IMR-90 (cell line): ENCODE measurements at regions not wholly inside any gene's neighbourhood (a gene's known extent, or its start where the extent isn't known, plus 50 kb on each side); places are given as distances from the start of the nearest gene placed in this dataset.

ENCODE experiments used
- ATAC-seq: fragments of 200-7000 bp; cut with Tn5 transposase; 2 replicates; pipeline ENCODE4 v1.9.1; 2020; ENCODE audit warnings: low read depth, mild to moderate bottlenecking, moderate library complexity
- BruUV-seq: library from RNA; stranded (reverse); fragments of 400-500 nt; replicated peaks from 2 replicates; lab custom pipeline; 2021; lab: Mats Ljungman, UMichigan
- CTCF ChIA-PET: fragments of 300-600 bp; formaldehyde crosslinking; extraction: SDS; loops from one replicate; lab custom pipeline; 2021; ENCODE audit warnings: antibody characterized with exemption; lab: Yijun Ruan, JAX
- POLR2A ChIA-PET: fragments of 300-600 bp; sonication (Branson Sonifier 250); formaldehyde crosslinking; loops from one replicate; lab custom pipeline; 2022; ENCODE audit warnings: antibody characterized with exemption; ENCODE audit not compliant: unreplicated experiment; lab: Charles Lee
- DNase-seq: peaks from one replicate; pipeline ENCODE4 v3.0.0; 2013
- H2AFZ ChIP-seq: replicated peaks from 2 replicates; pipeline ENCODE3; 2013; ENCODE audit warnings: low read length, mild to moderate bottlenecking; ENCODE audit not compliant: poor library complexity
- H2AK5ac ChIP-seq: 2 replicates; pipeline ENCODE4 v1.6.1; 2013; ENCODE audit warnings: low read depth, low read length, inconsistent platforms
- H2AK9ac ChIP-seq: replicated peaks from 2 replicates; pipeline ENCODE3; 2013; ENCODE audit warnings: mild to moderate bottlenecking, low read depth, low read length, moderate library complexity; ENCODE audit not compliant: poor library complexity
- H2BK120ac ChIP-seq: 2 replicates; pipeline ENCODE4 v1.6.1; 2013; ENCODE audit warnings: low read depth, low read length, inconsistent platforms
- H2BK15ac ChIP-seq: 3 replicates; pipeline ENCODE4 v1.6.1; 2013; ENCODE audit warnings: low read depth, low read length, inconsistent platforms
- H2BK20ac ChIP-seq: 2 replicates; pipeline ENCODE4 v1.6.1; 2013; ENCODE audit warnings: low read depth, mild to moderate bottlenecking, inconsistent platforms, low read length, moderate library complexity
- H2BK5ac ChIP-seq: 2 replicates; pipeline ENCODE4 v1.6.1; 2013; ENCODE audit warnings: mild to moderate bottlenecking, low read depth, low read length, inconsistent platforms; ENCODE audit not compliant: poor library complexity, severe bottlenecking
- H3K14ac ChIP-seq: replicated peaks from 2 replicates; pipeline ENCODE4 v1.6.1; 2013; ENCODE audit warnings: low read depth, low read length, inconsistent platforms
- H3K18ac ChIP-seq: 2 replicates; pipeline ENCODE4 v1.6.1; 2013; ENCODE audit warnings: low read depth, low read length, control low read depth
- H3K23ac ChIP-seq: 2 replicates; pipeline ENCODE4 v1.6.1; 2013; ENCODE audit warnings: low read depth, low read length, inconsistent platforms
- H3K27ac ChIP-seq: 2 replicates; pipeline ENCODE4 v1.5.1; 2013; ENCODE audit warnings: mild to moderate bottlenecking, control low read depth, low read length; ENCODE audit not compliant: insufficient read depth
- H3K27me3 ChIP-seq: 2 replicates; pipeline ENCODE4 v1.6.1; 2013; ENCODE audit warnings: low read length; ENCODE audit not compliant: control insufficient read depth, insufficient read depth
- H3K36me3 ChIP-seq: 2 replicates; pipeline ENCODE4 v1.6.1; 2013; ENCODE audit warnings: low read length, mixed read lengths; ENCODE audit not compliant: control insufficient read depth, insufficient read depth
- H3K4ac ChIP-seq: 2 replicates; pipeline ENCODE4 v1.6.1; 2013; ENCODE audit warnings: low read depth, low read length, inconsistent platforms
- H3K4me1 ChIP-seq: 2 replicates; pipeline ENCODE4 v1.6.1; 2013; ENCODE audit warnings: low read length, mixed read lengths; ENCODE audit not compliant: control insufficient read depth, insufficient read depth
- H3K4me2 ChIP-seq: 2 replicates; pipeline ENCODE4 v1.6.1; 2013; ENCODE audit warnings: low read depth, mild to moderate bottlenecking, control low read depth, low read length, moderate library complexity
- H3K4me3 ChIP-seq: 2 replicates; pipeline ENCODE4 v1.5.1; 2013; ENCODE audit warnings: low read depth, mild to moderate bottlenecking, control low read depth, low read length, moderate library complexity; ENCODE audit not compliant: insufficient read depth
- H3K56ac ChIP-seq: 2 replicates; pipeline ENCODE4 v1.6.1; 2013; ENCODE audit warnings: low read length, inconsistent platforms; ENCODE audit not compliant: insufficient read depth; ENCODE audit errors: extremely low read depth
- H3K79me1 ChIP-seq, 2 experiments: 2 replicates each; pipeline ENCODE4 v1.6.1; 2013; ENCODE audit warnings: low read length in 2 of 2, inconsistent platforms in 1 of 2, low read depth in 1 of 2
- H3K9ac ChIP-seq: 2 replicates; pipeline ENCODE4 v1.6.1; 2013; ENCODE audit warnings: low read depth, low read length, control low read depth
- H3K9me1 ChIP-seq: 2 replicates; pipeline ENCODE4 v1.6.1; 2013; ENCODE audit warnings: low read length, inconsistent platforms; ENCODE audit not compliant: insufficient read depth
- H3K9me3 ChIP-seq: 2 replicates; pipeline ENCODE4 v1.6.1; 2013; ENCODE audit warnings: low read length; ENCODE audit not compliant: control insufficient read depth, insufficient read depth
- H4K20me1 ChIP-seq: 2 replicates; pipeline ENCODE4 v1.6.1; 2013; ENCODE audit warnings: low read length, inconsistent platforms; ENCODE audit not compliant: insufficient read depth
- H4K5ac ChIP-seq: 2 replicates; pipeline ENCODE4 v1.6.1; 2013; ENCODE audit warnings: mild to moderate bottlenecking, low read depth, low read length, control low read depth
- H4K8ac ChIP-seq, 2 experiments: 2 replicates each; pipeline ENCODE4 v1.6.1; 2013; ENCODE audit warnings: low read depth in 2 of 2, low read length in 2 of 2, control low read depth in 1 of 2, inconsistent platforms in 1 of 2
- H4K91ac ChIP-seq: 2 replicates; pipeline ENCODE4 v1.6.1; 2013; ENCODE audit warnings: low read depth, low read length, inconsistent platforms; ENCODE audit not compliant: insufficient read depth
- BHLHE40 ChIP-seq: fragments of 150-350 bp; IDR thresholded peaks from 2 replicates; pipeline ENCODE4 v1.6.1; 2016; ENCODE audit warnings: mild to moderate bottlenecking, low read depth, low read length
- CEBPB ChIP-seq: IDR thresholded peaks from 2 replicates; pipeline ENCODE4 v1.6.1; 2012; ENCODE audit warnings: low read depth, low read length, improper control_type of control experiment
- CHD1 ChIP-seq: IDR thresholded peaks from 2 replicates; pipeline ENCODE4 v1.6.1; 2012; ENCODE audit warnings: low read depth, low read length, improper control_type of control experiment
- CTCF ChIP-seq: conservative IDR thresholded peaks from 2 replicates; pipeline ENCODE4 v1.5.1; 2012; ENCODE audit warnings: mild to moderate bottlenecking, low read depth, low read length, improper control_type of control experiment
- ELK1 ChIP-seq: fragments of 150-350 bp; IDR thresholded peaks from 2 replicates; pipeline ENCODE4 v1.6.1; 2016; ENCODE audit warnings: low read depth, mild to moderate bottlenecking, low read length, moderate library complexity, borderline replicate concordance
- MAFK ChIP-seq: IDR thresholded peaks from 2 replicates; pipeline ENCODE4 v1.6.1; 2012; ENCODE audit warnings: low read depth, low read length, improper control_type of control experiment
- MAZ ChIP-seq: IDR thresholded peaks from 2 replicates; pipeline ENCODE4 v1.6.1; 2012; ENCODE audit warnings: low read depth, mild to moderate bottlenecking, low read length, improper control_type of control experiment, moderate library complexity, borderline replicate concordance
- MXI1 ChIP-seq: IDR thresholded peaks from 2 replicates; pipeline ENCODE4 v1.6.1; 2012; ENCODE audit warnings: low read depth, mild to moderate bottlenecking, low read length, moderate library complexity, borderline replicate concordance
- NFE2L2 ChIP-seq: fragments of 150-350 bp; IDR thresholded peaks from 2 replicates; pipeline ENCODE4 v1.6.1; 2016; ENCODE audit warnings: low read depth, mild to moderate bottlenecking, low read length
- POLR2A ChIP-seq: IDR thresholded peaks from 2 replicates; pipeline ENCODE4 v1.6.1; 2012; ENCODE audit warnings: mild to moderate bottlenecking, low read depth, low read length
- RAD21 ChIP-seq: IDR thresholded peaks from 2 replicates; pipeline ENCODE4 v1.6.1; 2012; ENCODE audit warnings: low read length, improper control_type of control experiment
- RCOR1 ChIP-seq: IDR thresholded peaks from 2 replicates; pipeline ENCODE4 v1.6.1; 2012; ENCODE audit warnings: mild to moderate bottlenecking, low read length, improper control_type of control experiment; ENCODE audit not compliant: insufficient replicate concordance
- RFX5 ChIP-seq: IDR thresholded peaks from 2 replicates; pipeline ENCODE4 v1.8.0; 2012; ENCODE audit warnings: low read depth, mild to moderate bottlenecking, low read length, moderate library complexity
- SMC3 ChIP-seq: fragments of 150-350 bp; IDR thresholded peaks from 2 replicates; pipeline ENCODE4 v1.6.1; 2016; ENCODE audit warnings: low read depth, mild to moderate bottlenecking, antibody characterized with exemption, low read length, moderate library complexity
- USF2 ChIP-seq: fragments of 150-350 bp; IDR thresholded peaks from 2 replicates; pipeline ENCODE4 v1.6.1; 2017; ENCODE audit warnings: mild to moderate bottlenecking, antibody characterized with exemption, low read length, low read depth
- WGBS, 2 experiments: methylation state at CpG; one replicate each; pipeline versions ENCODE4 v1.1.5 to v1.1.7; 2013; ENCODE audit warnings: missing lambda C conversion rate in 2 of 2; ENCODE audit not compliant: insufficient read length in 1 of 2; ENCODE audit errors: extremely low coverage in 2 of 2; 5-methylcytosine and 5-hydroxymethylcytosine counted together
- dilution Hi-C: fragments of 300-500 bp; cut with HindIII; formaldehyde crosslinking; loops from one replicate; pipeline ENCODE4 v1.14.3; 2018; ENCODE audit warnings: low sequenced_read_pairs; ENCODE audit not compliant: unreplicated experiment
- in situ Hi-C: fragments of 300-500 bp; cut with MboI; formaldehyde crosslinking; loops from 3 replicates; pipeline ENCODE4 v1.14.3; 2019; ENCODE audit warnings: low sequenced_read_pairs, inconsistent platforms, mixed read lengths
- intact Hi-C: fragments of 100-400 bp; cut with micrococcal nuclease; formaldehyde crosslinking; loops from 2 replicates; pipeline ENCODE4 v1.10.0; 2022

- Histone ChIP-seq H2AK9ac (no peak overlapping the region), H4K5ac (no peak overlapping the region), H3K56ac (no peak overlapping the region), H3K9me3 (no peaks in the 10 kb centered on the region), H3K27me3 (no peaks in the 10 kb centered on the region; the same call in 1 of the 2 replicates), H4K91ac (no peak overlapping the region), H4K20me1 (peaks cover 4% of the 10 kb centered on the region; the same call in 1 of the 2 replicates), H3K9me1 (no peaks in the 10 kb centered on the region; the same call in 1 of the 2 replicates), H3K23ac (no peak overlapping the region), H3K79me1 (no peaks in the 10 kb centered on the region), H3K4ac (no peak overlapping the region), H3K9ac (no peak overlapping the region), H3K4me1 (no peaks in the 10 kb centered on the region; the same call in 1 of the 2 replicates), H2AFZ (no peak overlapping the region), H2BK15ac (no peak overlapping the region), H3K4me3 (no peak overlapping the region), H3K14ac (no peak overlapping the region), H2BK5ac (no peak overlapping the region), H2AK5ac (no peak overlapping the region), H3K36me3 (no peaks in the 10 kb centered on the region), H3K27ac (no peak overlapping the region), H4K8ac (no peak overlapping the region), H2BK20ac (no peak overlapping the region), H2BK120ac (no peak overlapping the region), H3K4me2 (no peak overlapping the region), H3K18ac (no peak overlapping the region; the same call in 1 of the 2 replicates)
- no TSS peak for BruUV-seq
- intact Hi-C loops, result no loop called here
- POLR2A ChIA-PET, result no interaction called here
- TF ChIP-seq CEBPB, result no peak
- TF ChIP-seq SMC3, result no peak
- no peak for TF ChIP-seq USF2
- TF ChIP-seq ELK1, result no peak
- no peak for TF ChIP-seq CHD1
- no peak for TF ChIP-seq MAFK
- TF ChIP-seq POLR2A, result no peak
- TF ChIP-seq MXI1, result no peak
- TF ChIP-seq NFE2L2, result no peak
- no peak for TF ChIP-seq RCOR1
- no peak for TF ChIP-seq CTCF
- TF ChIP-seq RFX5, result no peak
- TF ChIP-seq MAZ, result no peak
- TF ChIP-seq BHLHE40, result no peak
- TF ChIP-seq RAD21, result no peak
- no CpG with 5 or more reads among the region's 1 CpG for WGBS, 2 experiments
- ATAC-seq, result no peak
- dilution Hi-C loops, result no loop called here
- CTCF ChIA-PET, result no interaction called here
- no peak for DNase-seq
- in situ Hi-C loops, result no loop called here
These were observed 208.4 kb upstream of the MARCKS start for GRCh38 chr6:113648698-113649097.
